A172 (cell line): ENCODE measurements at regions not wholly inside any gene's neighbourhood (a gene's known extent, or its start where the extent isn't known, plus 50 kb on each side); places are given as distances from the start of the nearest gene placed in this dataset.

Experiments used
- DNase-seq: peaks from one replicate; pipeline ENCODE4 v3.0.0-alpha.2; 2015; ENCODE audit warnings: low spot score

DNA sequence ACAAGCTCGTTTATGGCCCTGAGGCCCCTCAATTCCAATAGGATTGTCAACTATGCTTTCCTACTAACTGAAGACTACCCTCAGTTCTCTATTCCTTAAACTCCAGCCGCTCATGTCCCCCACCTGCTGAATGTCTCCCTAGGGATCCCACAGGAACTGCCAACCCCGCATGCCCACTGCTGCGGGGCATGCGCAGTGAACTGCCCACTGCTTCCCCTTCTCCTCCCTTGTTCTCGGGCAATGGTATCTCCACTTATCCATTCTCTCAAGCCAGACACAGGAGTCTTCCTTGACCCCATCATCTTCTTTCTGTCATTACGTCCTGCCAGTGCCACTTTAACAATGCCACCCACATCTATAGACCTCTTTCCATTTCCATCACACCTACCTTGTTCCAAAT is 90.0 kb downstream of the FGF18 start:
- no peak for DNase-seq

- no peak for DNase-seq
These were observed 93.0 kb downstream of the FGF18 start for GRCh38 chr5:171512397-171512796.

- no peak for DNase-seq
These were observed 94.1 kb downstream of the FGF18 start for GRCh38 chr5:171513591-171513990.

- no peak for DNase-seq
These were observed 99.5 kb downstream of the FGF18 start for GRCh38 chr5:171518916-171519315.

DNA sequence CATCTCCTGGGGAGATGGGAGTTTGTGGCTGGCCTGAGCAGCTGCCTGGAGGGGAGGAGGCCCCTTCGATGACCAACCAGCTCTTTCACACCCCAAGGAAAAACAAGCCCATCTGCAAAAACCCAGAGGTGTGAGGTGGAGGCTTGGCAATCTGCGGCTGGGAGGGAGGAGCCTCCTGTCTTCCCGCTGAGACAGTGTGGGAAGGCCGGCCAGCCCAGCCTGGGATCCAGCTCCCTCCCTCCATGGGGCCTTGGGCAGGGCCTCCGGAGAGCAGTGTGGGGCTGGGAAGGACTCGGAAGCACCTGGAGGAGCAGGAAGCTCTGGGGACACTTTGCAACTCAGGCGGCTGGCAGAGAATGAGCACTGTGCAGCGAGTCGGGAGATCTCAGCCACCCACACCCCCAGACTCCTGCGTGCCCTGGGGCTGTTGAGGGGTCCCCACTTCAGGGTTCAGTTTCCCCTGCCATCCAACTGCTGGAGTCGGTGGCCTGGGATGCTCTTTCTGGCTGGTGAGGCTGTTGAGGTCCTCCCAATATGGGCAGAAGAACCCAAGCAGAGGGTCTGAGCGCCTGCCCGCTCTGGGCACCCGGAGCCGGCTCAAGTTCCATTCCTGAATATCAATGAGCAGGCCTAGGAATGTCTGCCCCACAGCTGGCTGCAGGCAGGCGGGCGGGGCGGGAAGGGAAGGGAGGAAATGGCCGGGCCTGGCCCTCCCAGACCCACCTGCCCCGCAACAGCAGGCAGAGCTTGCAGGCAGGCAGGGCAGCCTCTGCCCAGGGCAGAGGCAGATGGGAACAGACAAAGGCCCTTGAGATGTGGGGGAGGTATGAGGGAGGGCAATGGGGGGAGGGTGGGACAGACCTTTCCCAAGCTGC is 101.1 kb downstream of the FGF18 start:
- peak; percentile 82 for DNase-seq

DNA sequence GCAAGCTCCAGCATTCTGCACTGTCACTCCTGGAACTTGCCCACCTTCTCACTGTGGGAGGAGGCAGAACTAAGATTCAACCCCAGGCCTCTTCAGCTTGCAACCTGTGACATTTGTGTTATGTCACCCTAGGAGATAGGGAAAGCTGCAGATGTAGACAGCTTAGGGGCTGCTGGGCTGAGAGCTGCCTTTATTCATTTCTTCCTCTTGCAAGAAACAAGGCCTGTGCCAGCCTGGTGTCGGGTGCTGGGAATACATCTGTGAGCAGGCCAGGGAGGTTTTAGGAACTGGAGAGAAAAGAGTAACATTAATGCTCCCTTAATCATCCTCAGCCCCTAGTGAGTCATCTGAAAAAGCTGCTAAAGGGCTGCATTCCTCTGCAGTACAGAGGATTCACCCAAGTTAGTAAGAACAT is 101.8 kb downstream of the FGF18 start:
- DNase-seq, result peak; percentile 95

- no peak for DNase-seq
These were observed 102.2 kb downstream of the FGF18 start for GRCh38 chr5:171521679-171522078.

- no peak for DNase-seq
These were observed 104.3 kb downstream of the FGF18 start for GRCh38 chr5:171523781-171524180.

DNA sequence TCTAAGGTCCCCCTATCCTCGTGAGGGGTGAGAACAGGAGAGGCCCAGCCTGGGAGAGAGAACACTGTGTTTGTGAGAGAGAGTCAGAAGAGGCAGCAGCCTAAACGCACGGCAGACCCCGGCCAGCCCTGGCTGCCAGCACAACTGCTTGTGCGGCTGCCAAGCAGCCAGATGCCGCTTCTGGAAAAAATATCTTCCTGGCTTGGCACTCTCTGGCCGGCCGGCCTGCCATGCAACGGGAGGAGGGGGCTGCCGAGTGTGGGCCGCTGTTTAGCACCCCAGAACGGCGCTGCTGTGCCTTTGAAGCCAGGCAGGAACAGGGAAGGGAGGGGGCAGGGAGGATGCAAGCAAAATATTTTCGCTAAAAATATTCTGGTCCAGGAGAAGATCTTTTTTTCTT is 105.0 kb downstream of the FGF18 start:
- DNase-seq, result no peak

- no peak for DNase-seq
These were observed 105.6 kb downstream of the FGF18 start for GRCh38 chr5:171525085-171525484.

DNA sequence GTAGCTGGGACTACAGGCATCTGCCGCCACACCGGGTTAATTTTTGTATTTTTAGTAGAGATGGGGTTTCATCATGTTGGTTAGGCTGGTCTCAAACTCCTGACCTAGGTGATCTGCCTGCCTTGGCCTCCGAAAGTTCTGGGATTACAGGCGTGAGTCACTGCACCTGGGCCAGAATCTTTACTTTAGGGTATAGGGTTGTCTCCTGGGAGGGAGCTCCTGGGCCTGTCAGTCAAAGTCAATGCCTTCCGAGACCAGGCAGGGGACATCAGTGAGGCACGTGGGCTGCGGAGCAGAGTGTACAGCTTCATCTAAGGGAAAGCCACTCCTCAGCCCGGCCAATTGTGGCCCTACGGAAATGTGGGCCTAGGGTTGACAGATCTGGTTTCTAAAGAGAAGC is 108.6 kb downstream of the FGF18 start:
- DNase-seq, result no peak

- DNase-seq, result no peak
These were observed 109.6 kb downstream of the FGF18 start for GRCh38 chr5:171528865-171529614.

GRCh38 chr5:171531638-171532037 is 112.2 kb downstream of the FGF18 start:
- DNase-seq, result no peak

DNA sequence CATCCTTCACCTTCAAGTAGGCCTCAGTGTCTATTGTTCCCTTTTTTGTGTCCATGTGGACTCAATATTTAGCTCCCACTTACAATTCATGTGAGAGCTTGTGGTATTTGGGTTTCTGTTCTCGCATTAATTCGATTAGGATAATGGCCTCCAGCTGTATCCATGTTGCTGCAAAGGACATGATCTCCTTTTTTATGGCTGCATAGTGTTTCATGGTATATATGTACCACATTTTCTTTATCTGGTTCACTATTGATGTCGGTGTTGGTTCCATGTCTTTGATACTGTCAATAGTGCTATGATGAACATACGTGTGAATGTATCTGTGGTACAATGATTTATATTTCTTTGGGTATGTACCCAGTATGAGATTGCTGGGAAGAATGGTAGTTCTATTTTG is 113.7 kb downstream of the FGF18 start:
- no peak for DNase-seq

- peak; percentile 30 for DNase-seq
These were observed 114.8 kb downstream of the FGF18 start for GRCh38 chr5:171534043-171534895.

- no peak for DNase-seq
These were observed 115.7 kb downstream of the FGF18 start for GRCh38 chr5:171535162-171535561.

GRCh38 chr5:171537070-171537849 is 117.8 kb downstream of the FGF18 start:
- peak; percentile 67 for DNase-seq

DNA sequence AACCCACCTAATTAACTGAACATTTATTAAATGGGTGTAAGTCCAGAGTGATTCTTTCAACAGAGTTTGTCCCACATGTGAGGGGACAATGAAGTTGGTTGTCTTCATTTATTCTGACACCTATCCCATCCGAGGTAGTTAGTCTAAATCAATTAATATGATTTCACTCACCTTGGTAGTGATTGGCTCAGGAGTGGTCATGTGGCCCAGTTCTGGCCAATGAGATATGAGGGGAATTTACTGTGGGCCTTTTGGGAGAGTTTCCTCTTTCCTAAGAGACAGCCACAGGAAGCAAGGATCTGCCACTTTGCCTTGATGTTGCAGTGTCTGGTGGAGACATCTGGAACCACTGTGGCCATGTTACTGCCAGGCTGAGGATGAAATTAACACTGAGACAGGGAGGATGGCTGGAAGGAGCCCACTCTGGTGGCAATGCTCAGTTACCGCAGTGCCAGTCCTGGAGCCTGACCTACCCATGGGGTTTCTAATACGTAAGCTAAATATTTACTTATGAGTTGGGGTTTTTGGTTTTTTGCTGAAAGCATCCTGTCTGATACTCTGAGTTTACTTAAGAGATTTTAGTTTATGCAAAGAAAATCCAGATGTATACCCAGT is 118.6 kb downstream of the FGF18 start:
- DNase-seq, result no peak

GRCh38 chr5:171538681-171539080 is 119.2 kb downstream of the FGF18 start:
- no peak for DNase-seq

- DNase-seq, result no peak
These were observed 121.4 kb downstream of the FGF18 start for GRCh38 chr5:171540865-171541264.

- no peak for DNase-seq
These were observed 121.9 kb downstream of the FGF18 start for GRCh38 chr5:171541341-171541776.
